ENCODE measurements at regions not wholly inside any gene's neighbourhood (a gene's known extent, or its start where the extent isn't known, plus 50 kb on each side); places are given as distances from the start of the nearest gene placed in this dataset.

GRCh38 chr6:22029171-22029570 is 267.7 kb downstream of the PRL start:
- TF ChIP-seq CTCF (IDR thresholded peaks at IDR 0.05) (no peak), POLR2A (IDR thresholded peaks at IDR 0.05) (no peak)

All from heart left ventricle (tissue), 13 donors.